ENCODE measurements at regions not wholly inside any gene's neighbourhood (a gene's known extent, or its start where the extent isn't known, plus 50 kb on each side); places are given as distances from the start of the nearest gene placed in this dataset.
"Not testable (repeated sequence)": the region's sequence is repeated elsewhere in the genome, so short reads cannot be mapped to it uniquely, and the experiment has no call there.

GRCh38 chr7:92914645-92915044 is 78.3 kb upstream of the CDK6 start:
- no peak for DNase-seq (ENCODE audit: low read depth)

- no peak for DNase-seq (ENCODE audit: low read depth)
Observed at GRCh38 chr7:92913849-92914248, 77.5 kb upstream of the CDK6 start.

- DNase-seq (ENCODE audit: low read depth) = no peak
Observed at GRCh38 chr7:92910976-92911375, 74.6 kb upstream of the CDK6 start.

- DNase-seq (ENCODE audit: low read depth) = no peak
Observed at GRCh38 chr7:92909686-92910475, 73.5 kb upstream of the CDK6 start.

GRCh38 chr7:92904244-92905131 is 68.1 kb upstream of the CDK6 start:
- peak; percentile 79 for DNase-seq (ENCODE audit: low read depth)

- DNase-seq (ENCODE audit: low read depth) = no peak
Observed at GRCh38 chr7:92898798-92899197, 62.4 kb upstream of the CDK6 start.

- DNase-seq (ENCODE audit: low read depth) = not testable (repeated sequence)
Observed at GRCh38 chr7:92894857-92895256, 58.5 kb upstream of the CDK6 start.

- no peak for DNase-seq (ENCODE audit: low read depth)
Observed at GRCh38 chr7:92889081-92889480, 52.7 kb upstream of the CDK6 start.
